Ishikawa (cell line): ENCODE measurements at regions not wholly inside any gene's neighbourhood (a gene's known extent, or its start where the extent isn't known, plus 50 kb on each side); places are given as distances from the start of the nearest gene placed in this dataset.

Experiments used
- CEBPB ChIP-seq: IDR thresholded peaks from 2 replicates; pipeline ENCODE4 v1.6.1; 2012
- CREB1 ChIP-seq: IDR thresholded peaks from 2 replicates; pipeline ENCODE4 v1.6.1; 2012; ENCODE audit warnings: low read depth
- EGR1 ChIP-seq: IDR thresholded peaks from 2 replicates; pipeline ENCODE4 v1.6.1; 2012
- EP300 ChIP-seq: IDR thresholded peaks from 2 replicates; pipeline ENCODE4 v1.6.1; 2012; ENCODE audit warnings: borderline replicate concordance
- FOXM1 ChIP-seq: IDR thresholded peaks from 2 replicates; pipeline ENCODE4 v1.6.1; 2012; ENCODE audit warnings: low read depth, borderline replicate concordance
- MAX ChIP-seq: IDR thresholded peaks from 2 replicates; pipeline ENCODE4 v1.6.1; 2012
- RAD21 ChIP-seq: IDR thresholded peaks from 2 replicates; pipeline ENCODE4 v1.6.1; 2012; ENCODE audit warnings: low read depth
- REST ChIP-seq: IDR thresholded peaks from 2 replicates; pipeline ENCODE4 v1.6.1; 2012; ENCODE audit warnings: low read depth, mild to moderate bottlenecking
- TCF12 ChIP-seq: IDR thresholded peaks from 2 replicates; pipeline ENCODE4 v1.6.1; 2012; ENCODE audit warnings: low read depth
- TEAD4 ChIP-seq: IDR thresholded peaks from 2 replicates; pipeline ENCODE4 v1.6.1; 2012
- YY1 ChIP-seq: IDR thresholded peaks from 2 replicates; pipeline ENCODE4 v1.6.1; 2012; ENCODE audit warnings: low read depth

GRCh38 chr7:123285076-123285700 is 85.4 kb upstream of the SLC13A1 start:
- TF ChIP-seq TEAD4, result no peak
- TF ChIP-seq EGR1, result no peak
- no peak for TF ChIP-seq CEBPB
- TF ChIP-seq YY1, result no peak
- no peak for TF ChIP-seq RAD21
- no peak for TF ChIP-seq EP300
- TF ChIP-seq CREB1, result no peak
- TF ChIP-seq TCF12, result no peak
- no peak for TF ChIP-seq REST
- TF ChIP-seq FOXM1, result no peak
- no peak for TF ChIP-seq MAX
